GM18505 (cell line): ENCODE measurements at regions not wholly inside any gene's neighbourhood (a gene's known extent, or its start where the extent isn't known, plus 50 kb on each side); places are given as distances from the start of the nearest gene placed in this dataset.
"Not testable (repeated sequence)": the region's sequence is repeated elsewhere in the genome, so short reads cannot be mapped to it uniquely, and the experiment has no call there.

Source experiments
- ATAC-seq: cut with Tn5 transposase; IDR thresholded peaks from one replicate; pipeline ENCODE4 v1.9.1; 2021; ENCODE audit not compliant: unreplicated experiment
- POLR2A ChIP-seq: IDR thresholded peaks from 4 replicates; pipeline ENCODE4 v1.6.1; 2011; ENCODE audit warnings: borderline replicate concordance; ENCODE audit not compliant: insufficient read depth, insufficient read length; ENCODE audit errors: extremely low read depth

GRCh38 chr20:22684763-22685443, 100.5 kb upstream of the FOXA2 start:
- TF ChIP-seq POLR2A = no peak
- no peak for ATAC-seq

- no peak for TF ChIP-seq POLR2A
- peak; percentile 44 for ATAC-seq
Measured at GRCh38 chr20:22686097-22686496, 101.7 kb upstream of the FOXA2 start.

GRCh38 chr20:22687676-22688349, 103.4 kb upstream of the FOXA2 start:
- no peak for TF ChIP-seq POLR2A
- ATAC-seq = no peak

- ATAC-seq = no peak
- no peak for TF ChIP-seq POLR2A
Measured at GRCh38 chr20:22688485-22688884, 104.1 kb upstream of the FOXA2 start.

GRCh38 chr20:22689266-22689665, 104.9 kb upstream of the FOXA2 start:
- ATAC-seq = no peak
- no peak for TF ChIP-seq POLR2A

- no peak for ATAC-seq
- TF ChIP-seq POLR2A = no peak
Measured at GRCh38 chr20:22690000-22690399, 105.6 kb upstream of the FOXA2 start.

GRCh38 chr20:22690616-22691179, 106.3 kb upstream of the FOXA2 start:
- ATAC-seq = no peak
- TF ChIP-seq POLR2A = no peak

GRCh38 chr20:22691369-22692118, 107.2 kb upstream of the FOXA2 start:
- ATAC-seq = no peak
- no peak for TF ChIP-seq POLR2A

GRCh38 chr20:22692119-22692475, 107.7 kb upstream of the FOXA2 start:
- ATAC-seq = no peak
- TF ChIP-seq POLR2A = no peak

- not testable (repeated sequence) for ATAC-seq
Measured at GRCh38 chr20:22692620-22693019, 108.2 kb upstream of the FOXA2 start.

GRCh38 chr20:22696759-22697158, 112.4 kb upstream of the FOXA2 start:
- no peak for TF ChIP-seq POLR2A
- ATAC-seq = no peak

GRCh38 chr20:22698259-22698842, 114.0 kb upstream of the FOXA2 start:
- TF ChIP-seq POLR2A = no peak
- no peak for ATAC-seq

GRCh38 chr20:22699396-22699795, 115.0 kb upstream of the FOXA2 start:
- TF ChIP-seq POLR2A = no peak
- ATAC-seq = no peak
